ENCODE measurements at regions not wholly inside any gene's neighbourhood (a gene's known extent, or its start where the extent isn't known, plus 50 kb on each side); places are given as distances from the start of the nearest gene placed in this dataset.

DNA sequence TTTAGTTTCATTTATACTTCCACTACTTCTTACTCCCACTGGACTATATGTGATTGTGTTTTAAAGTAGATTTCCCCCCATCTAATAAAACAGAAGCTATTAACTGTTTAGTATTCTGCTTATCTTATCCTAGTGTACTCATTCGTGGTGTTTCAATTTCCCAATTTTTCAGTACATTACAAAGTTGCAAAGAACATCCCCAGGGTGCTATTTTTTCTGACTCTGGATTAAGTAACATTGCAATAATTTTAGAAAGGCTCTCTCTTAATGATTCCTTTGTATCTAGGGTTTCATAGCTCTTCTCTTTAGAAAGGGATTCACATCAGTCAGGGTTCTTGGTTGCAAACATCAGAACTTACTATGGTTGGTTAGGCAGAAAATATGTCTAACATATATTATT, 317.9 kb upstream of the DIPK2B start:
- CTCF ChIA-PET (ENCODE audit: low intra/inter-chr PET ratio) = no interaction called here
- no peak for DNase-seq (ENCODE audit: extremely low read depth in 1 of 4, low spot score in 3 of 4)
- TF ChIP-seq ZC3H8 (IDR thresholded peaks at IDR 0.05) (no peak), KAT8 (IDR thresholded peaks at IDR 0.05; ENCODE audit: low read depth) (no peak), GABPB2 (CRISPR knock-in tag; conservative IDR thresholded peaks at IDR 0.05) (no peak), POLR2G (IDR thresholded peaks at IDR 0.05; ENCODE audit: low read depth, low read length) (no peak), PHTF2 (CRISPR knock-in tag; IDR thresholded peaks at IDR 0.05) (no peak), RFX1 (IDR thresholded peaks at IDR 0.05) (no peak), ZNF561 (CRISPR knock-in tag; conservative IDR thresholded peaks at IDR 0.05) (no peak), HLTF (IDR thresholded peaks at IDR 0.05) (no peak), STAT5A (IDR thresholded peaks at IDR 0.05; ENCODE audit: borderline replicate concordance, low read length) (no peak), POU5F1 (IDR thresholded peaks at IDR 0.05; ENCODE audit: borderline replicate concordance, low read depth, low read length, partially characterized antibody) (no peak)
- TF ChIP-seq, protein P1, sequence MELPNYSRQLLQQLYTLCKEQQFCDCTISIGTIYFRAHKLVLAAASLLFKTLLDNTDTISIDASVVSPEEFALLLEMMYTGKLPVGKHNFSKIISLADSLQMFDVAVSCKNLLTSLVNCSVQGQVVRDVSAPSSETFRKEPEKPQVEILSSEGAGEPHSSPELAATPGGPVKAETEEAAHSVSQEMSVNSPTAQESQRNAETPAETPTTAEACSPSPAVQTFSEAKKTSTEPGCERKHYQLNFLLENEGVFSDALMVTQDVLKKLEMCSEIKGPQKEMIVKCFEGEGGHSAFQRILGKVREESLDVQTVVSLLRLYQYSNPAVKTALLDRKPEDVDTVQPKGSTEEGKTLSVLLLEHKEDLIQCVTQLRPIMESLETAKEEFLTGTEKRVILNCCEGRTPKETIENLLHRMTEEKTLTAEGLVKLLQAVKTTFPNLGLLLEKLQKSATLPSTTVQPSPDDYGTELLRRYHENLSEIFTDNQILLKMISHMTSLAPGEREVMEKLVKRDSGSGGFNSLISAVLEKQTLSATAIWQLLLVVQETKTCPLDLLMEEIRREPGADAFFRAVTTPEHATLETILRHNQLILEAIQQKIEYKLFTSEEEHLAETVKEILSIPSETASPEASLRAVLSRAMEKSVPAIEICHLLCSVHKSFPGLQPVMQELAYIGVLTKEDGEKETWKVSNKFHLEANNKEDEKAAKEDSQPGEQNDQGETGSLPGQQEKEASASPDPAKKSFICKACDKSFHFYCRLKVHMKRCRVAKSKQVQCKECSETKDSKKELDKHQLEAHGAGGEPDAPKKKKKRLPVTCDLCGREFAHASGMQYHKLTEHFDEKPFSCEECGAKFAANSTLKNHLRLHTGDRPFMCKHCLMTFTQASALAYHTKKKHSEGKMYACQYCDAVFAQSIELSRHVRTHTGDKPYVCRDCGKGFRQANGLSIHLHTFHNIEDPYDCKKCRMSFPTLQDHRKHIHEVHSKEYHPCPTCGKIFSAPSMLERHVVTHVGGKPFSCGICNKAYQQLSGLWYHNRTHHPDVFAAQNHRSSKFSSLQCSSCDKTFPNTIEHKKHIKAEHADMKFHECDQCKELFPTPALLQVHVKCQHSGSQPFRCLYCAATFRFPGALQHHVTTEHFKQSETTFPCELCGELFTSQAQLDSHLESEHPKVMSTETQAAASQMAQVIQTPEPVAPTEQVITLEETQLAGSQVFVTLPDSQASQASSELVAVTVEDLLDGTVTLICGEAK (IDR thresholded peaks at IDR 0.05) = no peak
- TF ChIP-seq, protein P1 (CRISPR knock-in tag; IDR thresholded peaks at IDR 0.05) = no peak
- TF ChIP-seq, protein P2, sequence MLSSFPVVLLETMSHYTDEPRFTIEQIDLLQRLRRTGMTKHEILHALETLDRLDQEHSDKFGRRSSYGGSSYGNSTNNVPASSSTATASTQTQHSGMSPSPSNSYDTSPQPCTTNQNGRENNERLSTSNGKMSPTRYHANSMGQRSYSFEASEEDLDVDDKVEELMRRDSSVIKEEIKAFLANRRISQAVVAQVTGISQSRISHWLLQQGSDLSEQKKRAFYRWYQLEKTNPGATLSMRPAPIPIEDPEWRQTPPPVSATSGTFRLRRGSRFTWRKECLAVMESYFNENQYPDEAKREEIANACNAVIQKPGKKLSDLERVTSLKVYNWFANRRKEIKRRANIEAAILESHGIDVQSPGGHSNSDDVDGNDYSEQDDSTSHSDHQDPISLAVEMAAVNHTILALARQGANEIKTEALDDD (IDR thresholded peaks at IDR 0.05) = no peak

More for the DNA sequence above, 317.9 kb upstream of the DIPK2B start:
- POLR2A ChIA-PET = no interaction called here
- Histone ChIP-seq H3K27ac (ENCODE audit: extremely low read depth, low read depth, low read length) (no peak overlapping the region), H3K4me1 (replicated peaks in 1 of 2; ENCODE audit: control insufficient read depth in 2 of 2, insufficient read depth in 2 of 2, low read length in 2 of 2) (no peaks in the 10 kb centered on the region), H3K4me2 (ENCODE audit: insufficient read depth, low read length) (no peak overlapping the region), H3K36me3 (ENCODE audit: control insufficient read depth, insufficient read depth, low read length) (no peaks in the 10 kb centered on the region), H3K27me3 (ENCODE audit: control insufficient read depth in 2 of 2, insufficient read depth in 2 of 2, low read length in 2 of 2) (no peaks in the 10 kb centered on the region), H2AFZ (ENCODE audit: low read depth, low read length) (no peak overlapping the region), H3K4me3 (no peak overlapping the region), H4K20me1 (replicated peaks; ENCODE audit: control insufficient read depth, insufficient read depth, low read length) (no peaks in the 10 kb centered on the region), H3K9ac (ENCODE audit: insufficient read depth in 1 of 2, low read depth in 2 of 2, low read length in 2 of 2) (no peak overlapping the region), H3K9me3 (replicated peaks; ENCODE audit: control insufficient read depth, insufficient read depth, low read depth, low read length) (no peaks in the 10 kb centered on the region), H3K79me2 (ENCODE audit: control insufficient read depth, insufficient read depth, low read length) (no peaks in the 10 kb centered on the region), H3K9me1 (ENCODE audit: control insufficient read depth, insufficient read depth, low read length) (no peaks in the 10 kb centered on the region)
- intact Hi-C loops (cut with micrococcal nuclease) (loop anchor here (10.0 kb wide), 1 partner anchor 886 kb away; no protein-coding TSS in a partner anchor), in situ Hi-C loops (cut with MboI) (no loop called here)
- 0% methylated on average over 1 of the region's 1 CpG for WGBS (ENCODE audit: insufficient coverage, low coverage, missing lambda C conversion rate)
- ATAC-seq (no peak), FAIRE-seq (no peak)
- no TSS peak for BruUV-seq (replicated peaks)
